ENCODE measurements at regions not wholly inside any gene's neighbourhood (a gene's known extent, or its start where the extent isn't known, plus 50 kb on each side); places are given as distances from the start of the nearest gene placed in this dataset.

GRCh38 chrX:11952176-11952720 is 186.0 kb upstream of the FRMPD4 start:
- DNase-seq (ENCODE audit: low spot score): no peak

GRCh38 chrX:11953615-11954014 is 184.7 kb upstream of the FRMPD4 start:
- DNase-seq (ENCODE audit: low spot score): no peak

- DNase-seq (ENCODE audit: low spot score): no peak
These were observed 184.1 kb upstream of the FRMPD4 start for GRCh38 chrX:11954176-11954575.

GRCh38 chrX:11960031-11960430 is 178.2 kb upstream of the FRMPD4 start:
- no peak for DNase-seq (ENCODE audit: low spot score)

- no peak for DNase-seq (ENCODE audit: low spot score)
These were observed 172.8 kb upstream of the FRMPD4 start for GRCh38 chrX:11965436-11965835.

- no peak for DNase-seq (ENCODE audit: low spot score)
These were observed 170.0 kb upstream of the FRMPD4 start for GRCh38 chrX:11967986-11968869.

- DNase-seq (ENCODE audit: low spot score): no peak
These were observed 169.3 kb upstream of the FRMPD4 start for GRCh38 chrX:11968991-11969390.

GRCh38 chrX:11970578-11971359 is 167.5 kb upstream of the FRMPD4 start:
- no peak for DNase-seq (ENCODE audit: low spot score)

- DNase-seq (ENCODE audit: low spot score): no peak
These were observed 161.6 kb upstream of the FRMPD4 start for GRCh38 chrX:11976663-11977062.

GRCh38 chrX:11992271-11992670 is 146.0 kb upstream of the FRMPD4 start:
- no peak for DNase-seq (ENCODE audit: low spot score)

GRCh38 chrX:11995146-11995545 is 143.1 kb upstream of the FRMPD4 start:
- DNase-seq (ENCODE audit: low spot score): no peak

- no peak for DNase-seq (ENCODE audit: low spot score)
These were observed 141.5 kb upstream of the FRMPD4 start for GRCh38 chrX:11996810-11997209.

GRCh38 chrX:11998944-11999343 is 139.3 kb upstream of the FRMPD4 start:
- DNase-seq (ENCODE audit: low spot score): no peak

GRCh38 chrX:12002876-12003275 is 135.4 kb upstream of the FRMPD4 start:
- no peak for DNase-seq (ENCODE audit: low spot score)

GRCh38 chrX:12007881-12008280 is 130.4 kb upstream of the FRMPD4 start:
- DNase-seq (ENCODE audit: low spot score): no peak

GRCh38 chrX:12010436-12010835 is 127.8 kb upstream of the FRMPD4 start:
- DNase-seq (ENCODE audit: low spot score): no peak

GRCh38 chrX:12011075-12011474 is 127.2 kb upstream of the FRMPD4 start:
- no peak for DNase-seq (ENCODE audit: low spot score)

GRCh38 chrX:12013211-12013618 is 125.1 kb upstream of the FRMPD4 start:
- no peak for DNase-seq (ENCODE audit: low spot score)

- DNase-seq (ENCODE audit: low spot score): no peak
These were observed 116.6 kb upstream of the FRMPD4 start for GRCh38 chrX:12021698-12022097.

- DNase-seq (ENCODE audit: low spot score): no peak
These were observed 111.8 kb upstream of the FRMPD4 start for GRCh38 chrX:12026481-12026880.

GRCh38 chrX:12032082-12032481 is 106.2 kb upstream of the FRMPD4 start:
- DNase-seq (ENCODE audit: low spot score): no peak

- no peak for DNase-seq (ENCODE audit: low spot score)
These were observed 103.5 kb upstream of the FRMPD4 start for GRCh38 chrX:12034741-12035140.

- DNase-seq (ENCODE audit: low spot score): no peak
These were observed 95.7 kb upstream of the FRMPD4 start for GRCh38 chrX:12042615-12043014.

All from pons (tissue), 1 donor.